K562 (cell line): ENCODE measurements at regions not wholly inside any gene's neighbourhood (a gene's known extent, or its start where the extent isn't known, plus 50 kb on each side); places are given as distances from the start of the nearest gene placed in this dataset.

Experiments used
- ATAC-seq: fragments of 200-7000 bp; cut with Tn5 transposase; 3 replicates; pipeline ENCODE4 v1.9.1; 2020; ENCODE audit warnings: moderate library complexity
- BruUV-seq: library from RNA; stranded (reverse); fragments of 400-500 nt; replicated peaks from 2 replicates; lab custom pipeline; 2021; lab: Mats Ljungman, UMichigan
- CTCF ChIA-PET: fragments of 300-600 bp; formaldehyde crosslinking; extraction: SDS; loops from one replicate; lab custom pipeline; 2021; ENCODE audit warnings: low intra/inter-chr PET ratio; lab: Yijun Ruan, JAX
- POLR2A ChIA-PET: fragments of 300-600, 350-650 bp; sonication (Branson Sonifier 250); formaldehyde crosslinking; extraction: SDS; loops from one replicate; lab custom pipeline; 2021; ENCODE audit warnings: antibody characterized with exemption, inconsistent platforms; lab: Yijun Ruan, JAX
- DNase-seq, 4 experiments: peaks; one replicate each; pipeline versions ENCODE4 v3.0.0 to v3.0.0-alpha.2; 2011 to 2018; ENCODE audit warnings: low spot score in 3 of 4, mixed read lengths in 3 of 4; ENCODE audit errors: extremely low read depth in 1 of 4
- FAIRE-seq: peaks from 2 replicates; lab custom pipeline; 2011; peaks lifted over from hg19 to GRCh38; lab: Jason Lieb, UNC
- H2AFZ ChIP-seq: 2 replicates; pipeline ENCODE4 v1.6.0; 2011; ENCODE audit warnings: low read depth, low read length, control low read depth, inconsistent platforms
- H3K27ac ChIP-seq: fragments of 200-600 bp; 3 replicates; pipeline ENCODE4 v1.8.0; 2011; ENCODE audit warnings: low read depth, mild to moderate bottlenecking, control low read depth, inconsistent platforms, low read length, moderate library complexity, mixed read lengths; ENCODE audit errors: extremely low read depth
- H3K27me3 ChIP-seq, 2 experiments: fragments of 300-600 bp in 1 of 2; 2 replicates in 1 of 2; 3 replicates in 1 of 2; pipeline versions ENCODE4 v1.6.0 to v1.8.0; 2011; ENCODE audit warnings: inconsistent platforms in 2 of 2, low read length in 2 of 2, mild to moderate bottlenecking in 1 of 2, mixed read lengths in 1 of 2, moderate library complexity in 1 of 2; ENCODE audit not compliant: control insufficient read depth in 2 of 2, insufficient read depth in 2 of 2
- H3K36me3 ChIP-seq: fragments of 300-600 bp; 3 replicates; pipeline ENCODE4 v1.8.0; 2011; ENCODE audit warnings: mild to moderate bottlenecking, low read length, inconsistent platforms; ENCODE audit not compliant: control insufficient read depth, insufficient read depth
- H3K4me1 ChIP-seq, 2 experiments: fragments of 200-600 bp in 1 of 2; replicated peaks in 1 of 2; 2 replicates in 1 of 2; 3 replicates in 1 of 2; pipeline versions ENCODE4 v1.5.1 to v1.8.0; 2011; ENCODE audit warnings: inconsistent platforms in 2 of 2, low read length in 2 of 2, mild to moderate bottlenecking in 1 of 2, mixed read lengths in 1 of 2, moderate library complexity in 1 of 2; ENCODE audit not compliant: control insufficient read depth in 2 of 2, insufficient read depth in 2 of 2
- H3K4me2 ChIP-seq: 2 replicates; pipeline ENCODE4 v1.6.1; 2011; ENCODE audit warnings: low read length, control low read depth, inconsistent platforms, mixed read lengths; ENCODE audit not compliant: insufficient read depth
- H3K4me3 ChIP-seq: fragments of 200-600 bp; sonication (generic), shearing (Covaris generic); 2 replicates; pipeline ENCODE4 v1.5.1; 2016; ENCODE audit warnings: control low read depth, inconsistent platforms
- H3K79me2 ChIP-seq: fragments of 200-600 bp; 3 replicates; pipeline ENCODE4 v1.8.0; 2011; ENCODE audit warnings: low read length, inconsistent platforms; ENCODE audit not compliant: control insufficient read depth, insufficient read depth
- H3K9ac ChIP-seq, 2 experiments: 2 replicates each; pipeline versions ENCODE4 v1.6.0 to v1.6.1; 2011; ENCODE audit warnings: low read depth in 2 of 2, low read length in 2 of 2, control low read depth in 1 of 2, inconsistent platforms in 1 of 2, mild to moderate bottlenecking in 1 of 2, mixed read lengths in 1 of 2; ENCODE audit not compliant: insufficient read depth in 1 of 2
- H3K9me1 ChIP-seq: one replicate; pipeline ENCODE4 v1.6.0; 2011; ENCODE audit warnings: inconsistent platforms, mild to moderate bottlenecking, low read length, moderate library complexity; ENCODE audit not compliant: control insufficient read depth, insufficient read depth
- H3K9me3 ChIP-seq: replicated peaks from 2 replicates; pipeline ENCODE4 v1.5.1; 2011; ENCODE audit warnings: low read depth, low read length, inconsistent platforms; ENCODE audit not compliant: control insufficient read depth, insufficient read depth
- H4K20me1 ChIP-seq: replicated peaks from 2 replicates; pipeline ENCODE4 v1.6.1; 2011; ENCODE audit warnings: low read length, inconsistent platforms, mixed read lengths; ENCODE audit not compliant: control insufficient read depth, insufficient read depth
- FOXK1 ChIP-seq: sonication (generic); formaldehyde crosslinking; IDR thresholded peaks from 2 replicates; pipeline ENCODE4 v1.8.0; 2022; ENCODE audit warnings: missing genetic modification reagents, mild to moderate bottlenecking, borderline replicate concordance
- MTA2 ChIP-seq: fragments of 450-650 bp; IDR thresholded peaks from 2 replicates; pipeline ENCODE4 v1.6.1; 2016; ENCODE audit warnings: low read depth
- SIN3A ChIP-seq, 2 experiments: fragments of 150-350 bp in 1 of 2; IDR thresholded peaks; 2 replicates each; pipeline ENCODE4 v1.6.1; 2011 to 2016; ENCODE audit warnings: borderline replicate concordance in 2 of 2, low read depth in 2 of 2, low read length in 2 of 2, mild to moderate bottlenecking in 2 of 2, moderate library complexity in 2 of 2; ENCODE audit not compliant: control insufficient read depth in 1 of 2
- SMAD2 ChIP-seq: fragments of 150-350 bp; IDR thresholded peaks from 2 replicates; pipeline ENCODE4 v1.6.1; 2014; ENCODE audit warnings: low read depth, mild to moderate bottlenecking, low read length
- SMARCE1 ChIP-seq: fragments of 450-650 bp; IDR thresholded peaks from 2 replicates; pipeline ENCODE4 v1.7.1; 2016; ENCODE audit warnings: mild to moderate bottlenecking
- ZNF224 ChIP-seq: sonication (generic); formaldehyde crosslinking; IDR thresholded peaks from 2 replicates; pipeline ENCODE4 v1.8.0; 2022; ENCODE audit warnings: mild to moderate bottlenecking, missing genetic modification reagents
- ZNF316 ChIP-seq: fragments of 450-650 bp; IDR thresholded peaks from 2 replicates; pipeline ENCODE4 v1.6.1; 2016
- ZNF551 ChIP-seq: fragments of 250-450 bp; sonication (Bioruptor Pico); IDR thresholded peaks from 2 replicates; pipeline ENCODE4 v1.5.0; 2021; ENCODE audit warnings: mild to moderate bottlenecking, moderate library complexity
- WGBS: fragments of 100-300 bp; shearing (Covaris generic); methylation state at CpG from one replicate; pipeline ENCODE4 v1.1.6; 2016; ENCODE audit warnings: low coverage, mixed read lengths; ENCODE audit not compliant: insufficient coverage; ENCODE audit errors: missing lambda C conversion rate; 5-methylcytosine and 5-hydroxymethylcytosine counted together
- in situ Hi-C: fragments of 300-500 bp; cut with MboI; formaldehyde crosslinking; loops from 4 replicates; pipeline ENCODE4 v1.15.0; 2018; ENCODE audit warnings: inconsistent platforms, mixed read lengths
- intact Hi-C: fragments of 100-400 bp; cut with micrococcal nuclease; formaldehyde crosslinking; loops from 2 replicates; pipeline ENCODE4 v1.14.2; 2022
- TF ChIP-seq, protein P1 (sequence below): sonication (generic); formaldehyde crosslinking; IDR thresholded peaks from 2 replicates; pipeline ENCODE4 v1.8.1; 2023; ENCODE audit warnings: mild to moderate bottlenecking, missing genetic modification reagents
- TF ChIP-seq, protein P2 (sequence below), 2 experiments: IDR thresholded peaks; 2 replicates each; pipeline ENCODE4 v1.6.1; 2011; ENCODE audit warnings: borderline replicate concordance in 1 of 2, control low read depth in 1 of 2, low read depth in 1 of 2, low read length in 1 of 2, mild to moderate bottlenecking in 1 of 2, mixed read lengths in 1 of 2, moderate library complexity in 1 of 2; ENCODE audit not compliant: insufficient read depth in 1 of 2, insufficient read length in 1 of 2, poor library complexity in 1 of 2, severe bottlenecking in 1 of 2; ENCODE audit errors: extremely low read depth in 1 of 2
- TF ChIP-seq, protein P3 (sequence below): sonication (generic); formaldehyde crosslinking; IDR thresholded peaks from 2 replicates; pipeline ENCODE4 v1.8.0; 2023; ENCODE audit warnings: mild to moderate bottlenecking, missing genetic modification reagents
- TF ChIP-seq, protein P4 (sequence below): fragments of 450-650 bp; IDR thresholded peaks from 2 replicates; pipeline ENCODE4 v1.7.0; 2016; ENCODE audit warnings: borderline replicate concordance

DNA sequence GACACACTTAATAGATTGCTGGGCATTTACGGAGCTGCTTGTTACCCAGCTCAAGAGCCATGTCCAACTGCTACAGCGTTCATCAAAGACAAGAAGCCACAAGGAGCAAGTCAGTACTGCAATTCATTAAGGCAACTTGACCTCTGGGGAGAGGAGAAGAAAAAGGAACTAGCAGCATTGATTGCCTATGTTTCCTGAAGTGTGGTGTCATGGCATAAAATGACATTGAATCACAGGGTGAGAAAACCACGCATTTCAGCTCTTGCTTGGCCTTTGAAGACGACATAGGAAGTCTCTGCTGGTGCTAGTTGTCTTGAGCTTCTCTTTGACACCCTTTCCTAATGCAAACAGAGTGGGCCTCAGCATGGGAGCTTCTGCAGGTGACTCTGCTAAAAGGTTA lies 139.1 kb downstream of the CDH26 start:
- Histone ChIP-seq H3K4me2 (no peak overlapping the region), H3K9me1 (no peaks in the 10 kb centered on the region), H4K20me1 (no peaks in the 10 kb centered on the region), H3K4me3 (no peak overlapping the region), H3K9ac (no peak overlapping the region), H3K36me3 (no peaks in the 10 kb centered on the region), H2AFZ (no peak overlapping the region), H3K27ac (no peak overlapping the region), H3K27me3 (peaks cover 0 to 9% of the 10 kb centered on the region in 2 experiments; a peak in 2 of 5 replicates), H3K79me2 (no peaks in the 10 kb centered on the region), H3K9me3 (no peaks in the 10 kb centered on the region), H3K4me1 (no peaks in the 10 kb centered on the region)
- POLR2A ChIA-PET: no interaction called here
- BruUV-seq: no TSS peak
- 0% methylated on average over 4 of the region's 4 CpGs for WGBS
- FAIRE-seq: no peak
- no peak for ATAC-seq
- DNase-seq: no peak
- CTCF ChIA-PET: no interaction called here
- TF ChIP-seq, protein P1, sequence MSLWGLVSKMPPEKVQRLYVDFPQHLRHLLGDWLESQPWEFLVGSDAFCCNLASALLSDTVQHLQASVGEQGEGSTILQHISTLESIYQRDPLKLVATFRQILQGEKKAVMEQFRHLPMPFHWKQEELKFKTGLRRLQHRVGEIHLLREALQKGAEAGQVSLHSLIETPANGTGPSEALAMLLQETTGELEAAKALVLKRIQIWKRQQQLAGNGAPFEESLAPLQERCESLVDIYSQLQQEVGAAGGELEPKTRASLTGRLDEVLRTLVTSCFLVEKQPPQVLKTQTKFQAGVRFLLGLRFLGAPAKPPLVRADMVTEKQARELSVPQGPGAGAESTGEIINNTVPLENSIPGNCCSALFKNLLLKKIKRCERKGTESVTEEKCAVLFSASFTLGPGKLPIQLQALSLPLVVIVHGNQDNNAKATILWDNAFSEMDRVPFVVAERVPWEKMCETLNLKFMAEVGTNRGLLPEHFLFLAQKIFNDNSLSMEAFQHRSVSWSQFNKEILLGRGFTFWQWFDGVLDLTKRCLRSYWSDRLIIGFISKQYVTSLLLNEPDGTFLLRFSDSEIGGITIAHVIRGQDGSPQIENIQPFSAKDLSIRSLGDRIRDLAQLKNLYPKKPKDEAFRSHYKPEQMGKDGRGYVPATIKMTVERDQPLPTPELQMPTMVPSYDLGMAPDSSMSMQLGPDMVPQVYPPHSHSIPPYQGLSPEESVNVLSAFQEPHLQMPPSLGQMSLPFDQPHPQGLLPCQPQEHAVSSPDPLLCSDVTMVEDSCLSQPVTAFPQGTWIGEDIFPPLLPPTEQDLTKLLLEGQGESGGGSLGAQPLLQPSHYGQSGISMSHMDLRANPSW: no peak
- TF ChIP-seq, protein P2, sequence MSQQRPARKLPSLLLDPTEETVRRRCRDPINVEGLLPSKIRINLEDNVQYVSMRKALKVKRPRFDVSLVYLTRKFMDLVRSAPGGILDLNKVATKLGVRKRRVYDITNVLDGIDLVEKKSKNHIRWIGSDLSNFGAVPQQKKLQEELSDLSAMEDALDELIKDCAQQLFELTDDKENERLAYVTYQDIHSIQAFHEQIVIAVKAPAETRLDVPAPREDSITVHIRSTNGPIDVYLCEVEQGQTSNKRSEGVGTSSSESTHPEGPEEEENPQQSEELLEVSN (IDR thresholded peaks at IDR 0.05; ENCODE audit: borderline replicate concordance in 1 of 2, extremely low read depth in 1 of 2, insufficient read depth in 1 of 2, insufficient read length in 1 of 2, low read depth in 1 of 2, low read length in 1 of 2, poor library complexity in 1 of 2, severe bottlenecking in 1 of 2): no peak
- no peak for TF ChIP-seq FOXK1
- TF ChIP-seq SMARCE1: no peak
- no peak for TF ChIP-seq ZNF551
- no peak for TF ChIP-seq MTA2
- TF ChIP-seq SMAD2: no peak
- no peak for TF ChIP-seq ZNF224 (CRISPR knock-in tag)
- TF ChIP-seq, protein P3, sequence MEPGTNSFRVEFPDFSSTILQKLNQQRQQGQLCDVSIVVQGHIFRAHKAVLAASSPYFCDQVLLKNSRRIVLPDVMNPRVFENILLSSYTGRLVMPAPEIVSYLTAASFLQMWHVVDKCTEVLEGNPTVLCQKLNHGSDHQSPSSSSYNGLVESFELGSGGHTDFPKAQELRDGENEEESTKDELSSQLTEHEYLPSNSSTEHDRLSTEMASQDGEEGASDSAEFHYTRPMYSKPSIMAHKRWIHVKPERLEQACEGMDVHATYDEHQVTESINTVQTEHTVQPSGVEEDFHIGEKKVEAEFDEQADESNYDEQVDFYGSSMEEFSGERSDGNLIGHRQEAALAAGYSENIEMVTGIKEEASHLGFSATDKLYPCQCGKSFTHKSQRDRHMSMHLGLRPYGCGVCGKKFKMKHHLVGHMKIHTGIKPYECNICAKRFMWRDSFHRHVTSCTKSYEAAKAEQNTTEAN (CRISPR knock-in tag): no peak
- TF ChIP-seq, protein P4, sequence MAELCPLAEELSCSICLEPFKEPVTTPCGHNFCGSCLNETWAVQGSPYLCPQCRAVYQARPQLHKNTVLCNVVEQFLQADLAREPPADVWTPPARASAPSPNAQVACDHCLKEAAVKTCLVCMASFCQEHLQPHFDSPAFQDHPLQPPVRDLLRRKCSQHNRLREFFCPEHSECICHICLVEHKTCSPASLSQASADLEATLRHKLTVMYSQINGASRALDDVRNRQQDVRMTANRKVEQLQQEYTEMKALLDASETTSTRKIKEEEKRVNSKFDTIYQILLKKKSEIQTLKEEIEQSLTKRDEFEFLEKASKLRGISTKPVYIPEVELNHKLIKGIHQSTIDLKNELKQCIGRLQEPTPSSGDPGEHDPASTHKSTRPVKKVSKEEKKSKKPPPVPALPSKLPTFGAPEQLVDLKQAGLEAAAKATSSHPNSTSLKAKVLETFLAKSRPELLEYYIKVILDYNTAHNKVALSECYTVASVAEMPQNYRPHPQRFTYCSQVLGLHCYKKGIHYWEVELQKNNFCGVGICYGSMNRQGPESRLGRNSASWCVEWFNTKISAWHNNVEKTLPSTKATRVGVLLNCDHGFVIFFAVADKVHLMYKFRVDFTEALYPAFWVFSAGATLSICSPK: no peak
- TF ChIP-seq SIN3A (IDR thresholded peaks at IDR 0.05; ENCODE audit: borderline replicate concordance in 2 of 2, control insufficient read depth in 1 of 2, low read depth in 2 of 2, low read length in 2 of 2): no peak
- TF ChIP-seq ZNF316: no peak
- in situ Hi-C loops: no loop called here
- intact Hi-C loops: no loop called here
